ENCODE measurements at regions not wholly inside any gene's neighbourhood (a gene's known extent, or its start where the extent isn't known, plus 50 kb on each side); places are given as distances from the start of the nearest gene placed in this dataset.

DNA sequence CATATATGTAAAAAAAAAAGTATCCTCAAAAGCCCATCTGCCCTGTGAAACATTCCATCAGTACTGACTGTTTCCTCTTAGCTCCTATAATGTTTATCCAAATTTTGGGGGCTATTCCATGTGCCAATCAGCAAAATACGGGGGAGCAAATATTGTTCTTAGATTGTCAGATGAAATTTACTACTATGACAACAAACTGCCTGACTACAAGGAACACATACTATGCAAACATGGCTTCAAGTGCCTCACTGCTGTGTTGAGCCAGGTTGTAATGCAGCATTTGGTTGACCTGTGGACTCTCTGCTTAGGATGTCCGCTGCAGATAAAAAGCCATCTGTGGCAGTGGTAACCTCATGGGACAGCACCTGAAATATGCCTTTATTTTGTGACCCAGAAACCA is 98.2 kb upstream of the SCEL start:
- Histone ChIP-seq H3K36me3 (ENCODE audit: insufficient read depth, low read length) (no peaks in the 10 kb centered on the region), H3K27me3 (ENCODE audit: insufficient read depth, low read length, poor library complexity, severe bottlenecking) (no peaks in the 10 kb centered on the region), H3K4me3 (ENCODE audit: low read length) (no peak overlapping the region), H3K27ac (ENCODE audit: low read depth, low read length) (no peak overlapping the region), H3K9me3 (ENCODE audit: low read length) (no peaks in the 10 kb centered on the region), H3K4me1 (ENCODE audit: insufficient read depth, low read length) (no peaks in the 10 kb centered on the region)
- H3K4me3 Mint-ChIP-seq = no peak overlapping the region
- H3K36me3 Mint-ChIP-seq = peaks cover 0 to 20% (median 1%) of the 10 kb centered on the region in 3 donors
- POLR2A ChIA-PET = no interaction called here
- H3K27me3 Mint-ChIP-seq = peaks cover 0 to 3% of the 10 kb centered on the region in 2 donors
- CTCF ChIA-PET = no interaction called here
- DNase-seq = no peak
- H3K9me3 Mint-ChIP-seq = peaks cover 0 to 8% (median 3%) of the 10 kb centered on the region in 5 donors
- H3K4me1 Mint-ChIP-seq = no peaks in the 10 kb centered on the region
- no peak overlapping the region for H3K27ac Mint-ChIP-seq

DNA sequence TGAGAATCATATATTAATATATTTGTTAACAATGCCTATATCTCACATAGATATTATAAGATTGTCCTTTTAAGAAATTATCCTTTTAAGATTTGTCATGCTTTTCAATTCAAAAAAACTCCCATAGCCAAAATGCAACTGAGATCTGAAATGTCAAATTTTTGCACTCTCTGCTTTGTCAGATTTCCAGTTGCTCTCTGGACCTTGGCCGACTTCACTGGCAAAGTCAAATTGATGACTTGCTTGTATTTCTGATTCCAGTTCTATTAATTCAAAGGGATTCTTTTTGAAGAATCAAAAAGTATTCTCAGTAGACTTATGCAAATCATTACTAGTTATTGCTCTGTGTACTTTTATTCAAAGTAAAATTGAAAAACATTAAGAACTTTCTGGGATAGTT is 101.2 kb upstream of the SCEL start:
- Histone ChIP-seq H3K27ac (ENCODE audit: low read depth, low read length) (no peak overlapping the region), H3K4me3 (ENCODE audit: low read length) (no peak overlapping the region), H3K36me3 (ENCODE audit: insufficient read depth, low read length) (no peaks in the 10 kb centered on the region), H3K27me3 (ENCODE audit: insufficient read depth, low read length, poor library complexity, severe bottlenecking) (no peaks in the 10 kb centered on the region), H3K9me3 (ENCODE audit: low read length) (no peaks in the 10 kb centered on the region), H3K4me1 (ENCODE audit: insufficient read depth, low read length) (no peaks in the 10 kb centered on the region)
- POLR2A ChIA-PET = no interaction called here
- Mint-ChIP-seq H3K4me1 (peaks cover 0 to 7% (median under 1%) of the 10 kb centered on the region in 3 donors), H3K36me3 (peaks cover 0 to 14% (median 1%) of the 10 kb centered on the region in 3 donors), H3K4me3 (no peak overlapping the region), H3K9me3 (peaks cover 0 to 8% (median 3%) of the 10 kb centered on the region in 5 donors), H3K27ac (no peak overlapping the region), H3K27me3 (peaks cover 0 to 3% of the 10 kb centered on the region in 2 donors)
- no peak for DNase-seq
- CTCF ChIA-PET = no interaction called here

DNA sequence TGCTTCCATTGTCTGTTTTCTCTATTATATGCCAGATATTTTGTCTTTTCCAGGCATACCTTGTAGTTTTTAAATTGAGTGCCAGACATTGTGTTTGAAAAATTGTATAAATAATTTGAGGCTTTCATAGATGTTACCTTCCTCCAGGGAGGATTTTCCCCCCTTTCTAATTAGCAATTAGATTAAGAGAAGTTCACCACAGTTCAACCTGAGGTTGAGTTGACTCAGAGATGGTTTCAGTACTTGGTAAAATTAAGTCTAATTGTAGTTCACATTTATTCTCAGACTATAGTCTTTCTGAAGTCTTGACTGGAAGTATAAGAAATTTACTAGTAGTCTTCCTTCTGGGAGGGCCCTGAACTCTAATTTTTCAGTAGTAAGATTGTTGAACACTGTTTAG is 104.1 kb upstream of the SCEL start:
- POLR2A ChIA-PET = no interaction called here
- no peak for DNase-seq
- CTCF ChIA-PET = interaction anchor here (1.5 kb wide), 1 partner anchor 11 kb away, joined by 3 read pairs; no protein-coding TSS in a partner anchor
- H3K9me3 Mint-ChIP-seq = peaks cover 0 to 2% (median 0%) of the 10 kb centered on the region in 5 donors
- H3K27ac Mint-ChIP-seq = no peak overlapping the region
- H3K36me3 ChIP-seq (ENCODE audit: insufficient read depth, low read length) = no peaks in the 10 kb centered on the region
- H3K36me3 Mint-ChIP-seq = peaks cover 0 to 10% (median 1%) of the 10 kb centered on the region in 3 donors
- peaks cover 0 to 4% of the 10 kb centered on the region in 2 donors for H3K27me3 Mint-ChIP-seq
- no peaks in the 10 kb centered on the region for H3K27me3 ChIP-seq (ENCODE audit: insufficient read depth, low read length, poor library complexity, severe bottlenecking)
- no peaks in the 10 kb centered on the region for H3K9me3 ChIP-seq (ENCODE audit: low read length)
- H3K4me3 Mint-ChIP-seq = no peak overlapping the region
- no peak overlapping the region for H3K4me3 ChIP-seq (ENCODE audit: low read length)
- H3K27ac ChIP-seq (ENCODE audit: low read depth, low read length) = no peak overlapping the region
- H3K4me1 Mint-ChIP-seq = peaks cover 4 to 12% (median 5%) of the 10 kb centered on the region in 3 donors
- no peaks in the 10 kb centered on the region for H3K4me1 ChIP-seq (ENCODE audit: insufficient read depth, low read length)

DNA sequence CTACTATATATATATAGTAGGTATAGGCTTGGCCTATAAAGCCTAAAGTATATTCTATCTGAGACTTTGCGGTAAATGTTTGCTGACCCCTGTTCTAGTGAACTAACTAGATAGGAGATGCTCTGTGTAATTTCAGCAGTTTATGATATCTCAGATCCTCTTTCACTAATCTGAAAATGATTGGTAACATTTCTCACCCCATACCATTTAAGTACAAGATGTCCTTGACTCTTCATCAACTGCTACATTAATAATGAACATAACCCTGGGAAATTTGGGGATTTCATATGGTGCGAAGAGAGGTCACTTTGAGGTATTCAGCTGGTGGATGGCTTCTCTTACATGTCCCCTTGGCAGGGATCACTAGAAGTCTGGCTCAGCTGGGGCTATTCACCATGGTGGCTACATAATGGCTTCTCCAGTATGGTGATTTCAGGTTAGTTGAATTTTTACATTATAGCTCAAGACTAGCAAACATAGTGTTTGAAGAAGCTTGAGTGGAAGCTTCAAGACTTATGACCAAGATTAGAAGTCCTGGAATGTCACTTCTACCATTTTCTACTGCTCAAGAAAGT is 103.6 kb upstream of the MYCBP2 start:
- H3K27me3 Mint-ChIP-seq = peaks cover 0 to 4% of the 10 kb centered on the region in 2 donors
- CTCF ChIA-PET = no interaction called here
- Histone ChIP-seq H3K9me3 (ENCODE audit: low read length) (no peaks in the 10 kb centered on the region), H3K4me3 (ENCODE audit: low read length) (no peak overlapping the region), H3K27ac (ENCODE audit: low read depth, low read length) (no peak overlapping the region), H3K4me1 (ENCODE audit: insufficient read depth, low read length) (no peaks in the 10 kb centered on the region), H3K27me3 (ENCODE audit: insufficient read depth, low read length, poor library complexity, severe bottlenecking) (no peaks in the 10 kb centered on the region), H3K36me3 (ENCODE audit: insufficient read depth, low read length) (no peaks in the 10 kb centered on the region)
- POLR2A ChIA-PET = no interaction called here
- no peak for DNase-seq
- no peaks in the 10 kb centered on the region for H3K9me3 Mint-ChIP-seq
- H3K4me1 Mint-ChIP-seq = peaks cover 4 to 12% (median 5%) of the 10 kb centered on the region in 3 donors
- peaks cover 0 to 3% (median 1%) of the 10 kb centered on the region in 3 donors for H3K36me3 Mint-ChIP-seq
- H3K4me3 Mint-ChIP-seq = no peak overlapping the region
- no peak overlapping the region for H3K27ac Mint-ChIP-seq

DNA sequence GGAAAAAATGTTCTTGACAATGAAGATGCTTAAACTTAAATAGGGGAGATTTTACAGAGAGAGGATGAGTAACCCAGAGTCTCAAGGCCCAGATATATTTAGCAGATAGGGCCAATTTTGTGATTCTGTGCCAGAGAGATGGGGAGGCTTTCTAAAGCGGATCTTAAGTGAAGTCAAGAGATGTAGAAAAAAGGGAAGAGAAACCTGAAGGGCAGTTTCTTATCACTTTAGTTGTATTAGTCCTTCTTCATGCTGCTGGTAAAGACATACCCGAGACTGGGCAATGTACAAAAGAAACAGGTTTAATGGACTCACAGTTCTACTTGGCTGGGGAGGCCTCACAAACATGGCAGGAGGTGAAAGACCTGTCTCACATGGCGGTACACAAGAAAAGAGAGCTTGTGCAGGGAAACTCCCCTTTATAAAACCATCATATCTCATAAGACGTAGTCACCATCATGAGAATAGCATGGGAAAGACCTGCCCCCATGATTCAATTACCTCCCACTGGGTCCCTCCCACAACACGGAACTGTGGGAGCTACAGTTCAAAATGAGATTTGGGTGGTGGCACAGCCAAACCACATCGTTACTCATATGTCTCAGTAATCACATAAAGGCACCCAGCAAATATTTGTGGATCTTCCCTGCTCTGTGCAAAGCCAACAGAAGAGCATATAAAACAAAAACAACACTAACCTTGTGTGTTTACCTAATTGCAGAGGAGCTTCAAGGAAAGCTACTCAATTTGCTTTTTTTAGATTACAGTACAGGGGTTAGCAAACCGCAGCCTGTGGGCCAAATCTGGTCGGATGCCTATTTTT is 102.6 kb upstream of the MYCBP2 start:
- Mint-ChIP-seq H3K9me3 (no peaks in the 10 kb centered on the region), H3K27ac (peak overlapping the region in 1 of 8 donors; percentile 64), H3K27me3 (peaks cover 0 to 4% of the 10 kb centered on the region in 2 donors), H3K36me3 (peaks cover 0 to 1% (median 0%) of the 10 kb centered on the region in 3 donors), H3K4me1 (peaks cover 4 to 12% (median 5%) of the 10 kb centered on the region in 3 donors), H3K4me3 (no peak overlapping the region)
- H3K4me3 ChIP-seq (ENCODE audit: low read length) = no peak overlapping the region
- no peaks in the 10 kb centered on the region for H3K9me3 ChIP-seq (ENCODE audit: low read length)
- POLR2A ChIA-PET = no interaction called here
- no peaks in the 10 kb centered on the region for H3K36me3 ChIP-seq (ENCODE audit: insufficient read depth, low read length)
- no peak overlapping the region for H3K27ac ChIP-seq (ENCODE audit: low read depth, low read length)
- DNase-seq = no peak
- CTCF ChIA-PET = no interaction called here
- no peaks in the 10 kb centered on the region for H3K4me1 ChIP-seq (ENCODE audit: insufficient read depth, low read length)
- H3K27me3 ChIP-seq (ENCODE audit: insufficient read depth, low read length, poor library complexity, severe bottlenecking) = no peaks in the 10 kb centered on the region

DNA sequence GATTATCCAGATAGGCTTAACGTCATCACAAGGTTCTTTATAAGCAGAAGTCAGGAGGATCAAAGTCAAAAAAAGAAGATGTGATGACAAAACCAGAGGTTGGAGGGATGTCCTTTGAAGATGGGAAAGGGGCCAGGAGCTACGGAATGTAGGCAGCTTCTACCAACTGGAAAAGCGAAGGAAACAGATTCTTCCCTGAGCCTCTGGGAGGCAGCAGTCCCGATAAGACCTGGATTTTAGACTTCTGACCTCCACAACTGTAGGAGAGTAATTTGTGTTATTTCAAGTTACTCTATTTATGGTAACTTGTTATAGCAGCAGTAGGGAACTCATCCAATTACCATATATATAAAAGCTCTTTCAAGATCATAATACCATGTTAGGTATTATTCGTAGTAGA is 98.8 kb upstream of the MYCBP2 start:
- no peaks in the 10 kb centered on the region for H3K27me3 ChIP-seq (ENCODE audit: insufficient read depth, low read length, poor library complexity, severe bottlenecking)
- H3K9me3 Mint-ChIP-seq = no peaks in the 10 kb centered on the region
- peaks cover 4 to 12% (median 5%) of the 10 kb centered on the region in 3 donors for H3K4me1 Mint-ChIP-seq
- H3K36me3 ChIP-seq (ENCODE audit: insufficient read depth, low read length) = no peaks in the 10 kb centered on the region
- H3K27ac ChIP-seq (ENCODE audit: low read depth, low read length) = no peak overlapping the region
- ChIA-PET CTCF (no interaction called here), POLR2A (no interaction called here)
- peaks cover 0 to under 1% (median 0%) of the 10 kb centered on the region in 3 donors for H3K36me3 Mint-ChIP-seq
- no peaks in the 10 kb centered on the region for H3K4me1 ChIP-seq (ENCODE audit: insufficient read depth, low read length)
- no peaks in the 10 kb centered on the region for H3K9me3 ChIP-seq (ENCODE audit: low read length)
- peaks cover 0 to 4% of the 10 kb centered on the region in 2 donors for H3K27me3 Mint-ChIP-seq
- H3K4me3 ChIP-seq (ENCODE audit: low read length) = no peak overlapping the region
- no peak overlapping the region for H3K4me3 Mint-ChIP-seq
- no peak overlapping the region for H3K27ac Mint-ChIP-seq
- DNase-seq = no peak

DNA sequence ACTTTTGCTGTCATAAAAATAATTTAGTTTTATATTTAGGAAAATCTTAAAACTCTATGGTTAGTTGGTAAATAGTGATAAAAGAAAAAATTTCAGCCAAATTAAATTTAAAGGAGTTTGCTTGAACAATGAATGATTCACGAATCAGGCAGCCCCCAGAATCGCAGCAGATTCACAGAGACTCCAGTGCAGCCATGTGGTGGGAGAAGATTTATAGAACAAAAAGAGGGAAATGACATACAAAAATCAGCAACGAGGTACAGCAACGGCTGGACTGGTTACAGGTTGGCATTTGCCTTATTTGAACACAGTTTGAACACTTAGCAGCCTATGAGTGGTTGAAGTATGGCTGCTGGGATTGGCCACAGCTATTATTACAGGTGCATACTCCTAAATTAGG is 96.4 kb upstream of the MYCBP2 start:
- no peaks in the 10 kb centered on the region for H3K4me1 ChIP-seq (ENCODE audit: insufficient read depth, low read length)
- no peak overlapping the region for H3K27ac ChIP-seq (ENCODE audit: low read depth, low read length)
- DNase-seq = no peak
- H3K4me1 Mint-ChIP-seq = no peaks in the 10 kb centered on the region
- CTCF ChIA-PET = no interaction called here
- no peaks in the 10 kb centered on the region for H3K36me3 ChIP-seq (ENCODE audit: insufficient read depth, low read length)
- no peaks in the 10 kb centered on the region for H3K9me3 ChIP-seq (ENCODE audit: low read length)
- H3K27ac Mint-ChIP-seq = no peak overlapping the region
- no peak overlapping the region for H3K4me3 ChIP-seq (ENCODE audit: low read length)
- H3K4me3 Mint-ChIP-seq = no peak overlapping the region
- peaks cover 0 to 6% (median 0%) of the 10 kb centered on the region in 3 donors for H3K36me3 Mint-ChIP-seq
- POLR2A ChIA-PET = no interaction called here
- no peaks in the 10 kb centered on the region for H3K9me3 Mint-ChIP-seq
- H3K27me3 Mint-ChIP-seq = peaks cover 0 to 4% of the 10 kb centered on the region in 2 donors
- H3K27me3 ChIP-seq (ENCODE audit: insufficient read depth, low read length, poor library complexity, severe bottlenecking) = no peaks in the 10 kb centered on the region

DNA sequence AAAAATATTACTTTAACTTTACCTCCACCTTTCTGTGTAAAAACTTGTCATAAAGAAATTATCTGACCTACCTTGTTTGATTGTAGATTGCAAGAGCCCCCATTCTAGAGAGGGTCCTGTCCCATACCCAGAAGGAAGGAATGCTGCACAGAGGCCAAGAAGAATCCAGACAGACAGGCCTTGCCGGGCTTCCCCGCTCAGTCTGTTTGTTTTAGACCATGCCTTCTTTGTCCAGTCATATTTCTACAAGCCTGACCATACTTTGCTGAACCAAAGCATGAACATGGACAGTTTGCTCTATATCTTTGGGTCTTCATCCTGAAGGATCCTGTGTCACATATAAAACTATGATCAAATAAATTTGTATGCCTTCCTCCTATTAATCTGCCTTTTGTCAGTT is 95.8 kb upstream of the MYCBP2 start:
- Mint-ChIP-seq H3K27ac (no peak overlapping the region), H3K4me1 (no peaks in the 10 kb centered on the region), H3K9me3 (no peaks in the 10 kb centered on the region), H3K36me3 (peaks cover 0 to 6% (median 0%) of the 10 kb centered on the region in 3 donors), H3K4me3 (no peak overlapping the region), H3K27me3 (peaks cover 0 to 4% of the 10 kb centered on the region in 2 donors)
- H3K4me1 ChIP-seq (ENCODE audit: insufficient read depth, low read length) = no peaks in the 10 kb centered on the region
- DNase-seq = no peak
- H3K4me3 ChIP-seq (ENCODE audit: low read length) = no peak overlapping the region
- no peaks in the 10 kb centered on the region for H3K9me3 ChIP-seq (ENCODE audit: low read length)
- H3K27ac ChIP-seq (ENCODE audit: low read depth, low read length) = no peak overlapping the region
- H3K27me3 ChIP-seq (ENCODE audit: insufficient read depth, low read length, poor library complexity, severe bottlenecking) = no peaks in the 10 kb centered on the region
- ChIA-PET POLR2A (no interaction called here), CTCF (no interaction called here)
- H3K36me3 ChIP-seq (ENCODE audit: insufficient read depth, low read length) = no peaks in the 10 kb centered on the region

Measured in CD8-positive, alpha-beta memory T cell (primary cell).